Stimulated activated CD4-positive, alpha-beta T cell treated with anti-CD3 and anti-CD28 coated beads, Interleukin-12 subunit alpha, Interleukin-12 subunit beta, amount 100 ng/mL, for 48 hours (primary cell): ENCODE measurements at regions not wholly inside any gene's neighbourhood (a gene's known extent, or its start where the extent isn't known, plus 50 kb on each side); places are given as distances from the start of the nearest gene placed in this dataset.

Experiments used
- DNase-seq, 3 donors: peaks; one replicate each; pipeline ENCODE4 v3.0.0-alpha.2; 2020; ENCODE audit warnings: low read depth in 2 of 3, low spot score in 1 of 3

- no peak for DNase-seq
Observed at GRCh38 chr11:70568814-70569617, 170.7 kb downstream of the CTTN start.

GRCh38 chr11:70569618-70569890 is 171.2 kb downstream of the CTTN start:
- no peak for DNase-seq

- no peak for DNase-seq
Observed at GRCh38 chr11:70569996-70570692, 171.8 kb downstream of the CTTN start.

GRCh38 chr11:70570693-70571395 is 172.5 kb downstream of the CTTN start:
- no peak for DNase-seq

GRCh38 chr11:70572974-70573260 is 174.6 kb downstream of the CTTN start:
- DNase-seq, result no peak

GRCh38 chr11:70573701-70574151 is 175.4 kb downstream of the CTTN start:
- DNase-seq, result no peak

GRCh38 chr11:70574725-70575347 is 176.5 kb downstream of the CTTN start:
- no peak for DNase-seq

GRCh38 chr11:70575396-70576060 is 177.2 kb downstream of the CTTN start:
- no peak for DNase-seq

- no peak for DNase-seq
Observed at GRCh38 chr11:70577258-70577603, 178.9 kb downstream of the CTTN start.

- DNase-seq, result no peak
Observed at GRCh38 chr11:70577948-70578347, 179.6 kb downstream of the CTTN start.

GRCh38 chr11:70578371-70578770 is 180.0 kb downstream of the CTTN start:
- DNase-seq, result no peak

- DNase-seq, result no peak
Observed at GRCh38 chr11:70578831-70579230, 180.5 kb downstream of the CTTN start.

GRCh38 chr11:70579316-70579955 is 181.1 kb downstream of the CTTN start:
- DNase-seq, result no peak

- no peak for DNase-seq
Observed at GRCh38 chr11:70580036-70580805, 181.9 kb downstream of the CTTN start.

- no peak for DNase-seq
Observed at GRCh38 chr11:70581991-70582885, 183.9 kb downstream of the CTTN start.

- DNase-seq, result no peak
Observed at GRCh38 chr11:70582886-70583641, 184.7 kb downstream of the CTTN start.

GRCh38 chr11:70583781-70584218 is 185.5 kb downstream of the CTTN start:
- no peak for DNase-seq

GRCh38 chr11:70584498-70585235 is 186.3 kb downstream of the CTTN start:
- DNase-seq, result no peak
